ENCODE measurements at regions not wholly inside any gene's neighbourhood (a gene's known extent, or its start where the extent isn't known, plus 50 kb on each side); places are given as distances from the start of the nearest gene placed in this dataset.

DNA sequence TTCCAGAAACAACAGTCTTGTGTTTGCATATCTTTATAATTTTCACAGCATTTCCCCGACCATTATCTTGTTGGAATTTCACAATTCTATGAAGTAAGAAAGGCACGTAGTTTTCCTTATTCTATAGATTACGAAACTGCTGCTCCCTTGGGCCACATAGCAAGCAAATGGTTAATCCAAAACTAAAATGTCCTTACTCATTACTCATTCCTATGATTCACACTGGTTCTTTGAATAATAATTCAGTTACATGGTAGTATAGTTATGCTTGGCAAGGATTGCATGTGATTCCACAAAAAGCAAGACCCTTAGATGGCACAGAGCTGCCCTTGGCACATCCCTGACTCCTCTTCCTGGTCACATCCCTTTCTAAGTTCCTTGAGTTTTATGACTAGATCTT, 51.2 kb downstream of the OR13H1 start:
- WGBS, 2 donors: 69 to 84% methylated on average over 3 of the region's 3 CpGs
- TF ChIP-seq POLR2A (IDR thresholded peaks at IDR 0.05): no peak
- TF ChIP-seq, protein P1, sequence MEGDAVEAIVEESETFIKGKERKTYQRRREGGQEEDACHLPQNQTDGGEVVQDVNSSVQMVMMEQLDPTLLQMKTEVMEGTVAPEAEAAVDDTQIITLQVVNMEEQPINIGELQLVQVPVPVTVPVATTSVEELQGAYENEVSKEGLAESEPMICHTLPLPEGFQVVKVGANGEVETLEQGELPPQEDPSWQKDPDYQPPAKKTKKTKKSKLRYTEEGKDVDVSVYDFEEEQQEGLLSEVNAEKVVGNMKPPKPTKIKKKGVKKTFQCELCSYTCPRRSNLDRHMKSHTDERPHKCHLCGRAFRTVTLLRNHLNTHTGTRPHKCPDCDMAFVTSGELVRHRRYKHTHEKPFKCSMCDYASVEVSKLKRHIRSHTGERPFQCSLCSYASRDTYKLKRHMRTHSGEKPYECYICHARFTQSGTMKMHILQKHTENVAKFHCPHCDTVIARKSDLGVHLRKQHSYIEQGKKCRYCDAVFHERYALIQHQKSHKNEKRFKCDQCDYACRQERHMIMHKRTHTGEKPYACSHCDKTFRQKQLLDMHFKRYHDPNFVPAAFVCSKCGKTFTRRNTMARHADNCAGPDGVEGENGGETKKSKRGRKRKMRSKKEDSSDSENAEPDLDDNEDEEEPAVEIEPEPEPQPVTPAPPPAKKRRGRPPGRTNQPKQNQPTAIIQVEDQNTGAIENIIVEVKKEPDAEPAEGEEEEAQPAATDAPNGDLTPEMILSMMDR (IDR thresholded peaks at IDR 0.05): no peak

DNA sequence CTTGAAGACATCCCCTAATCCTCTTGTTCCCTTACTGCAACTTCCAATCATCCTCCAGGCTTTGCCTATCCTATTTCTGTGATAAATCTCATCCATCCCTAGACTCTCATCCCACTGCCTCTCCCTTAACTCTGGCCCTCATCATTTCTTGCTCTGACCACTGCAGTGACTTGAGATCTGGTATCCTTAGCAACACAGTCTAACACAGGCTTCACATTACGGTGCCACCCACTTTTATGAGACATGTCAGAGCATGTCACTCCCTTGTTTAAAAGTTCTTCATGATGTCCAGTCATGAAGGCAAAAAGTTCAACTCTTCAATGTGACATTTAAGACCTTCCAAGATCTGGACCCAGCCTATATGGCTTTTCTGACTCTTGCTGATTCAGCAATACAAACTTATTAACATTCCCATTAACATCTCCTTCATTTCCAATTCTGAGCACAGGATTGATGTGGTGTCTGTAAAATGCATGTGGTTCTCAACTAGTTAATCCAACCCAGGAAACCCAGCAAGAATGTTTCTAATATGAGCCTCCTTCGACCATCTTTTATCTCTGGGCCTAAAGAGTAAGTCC, 64.0 kb downstream of the OR13H1 start:
- intact Hi-C loops (cut with DNase I): no loop called here
- no peak for DNase-seq
- no peak for TF ChIP-seq POLR2A (IDR thresholded peaks at IDR 0.05)
- TF ChIP-seq, protein P1 (IDR thresholded peaks at IDR 0.05): no peak
- Histone ChIP-seq H3K4me3 (replicated peaks in 1 of 3) (no peak overlapping the region), H3K9me3 (no peaks in the 10 kb centered on the region), H3K4me1 (no peaks in the 10 kb centered on the region), H3K27me3 (no peaks in the 10 kb centered on the region), H3K36me3 (no peaks in the 10 kb centered on the region), H3K27ac (no peak overlapping the region)
- WGBS, 2 donors: 67 to 74% methylated on average over 2 of the region's 2 CpGs

More for the DNA sequence above, 51.2 kb downstream of the OR13H1 start:
- no peaks in the 10 kb centered on the region for H3K36me3 ChIP-seq
- H3K4me3 ChIP-seq (replicated peaks in 1 of 3): no peak overlapping the region
- H3K4me1 ChIP-seq: no peaks in the 10 kb centered on the region
- intact Hi-C loops (cut with DNase I): no loop called here
- no peak overlapping the region for H3K27ac ChIP-seq
- H3K27me3 ChIP-seq: no peaks in the 10 kb centered on the region
- no peak for DNase-seq
- H3K9me3 ChIP-seq: no peaks in the 10 kb centered on the region

DNA sequence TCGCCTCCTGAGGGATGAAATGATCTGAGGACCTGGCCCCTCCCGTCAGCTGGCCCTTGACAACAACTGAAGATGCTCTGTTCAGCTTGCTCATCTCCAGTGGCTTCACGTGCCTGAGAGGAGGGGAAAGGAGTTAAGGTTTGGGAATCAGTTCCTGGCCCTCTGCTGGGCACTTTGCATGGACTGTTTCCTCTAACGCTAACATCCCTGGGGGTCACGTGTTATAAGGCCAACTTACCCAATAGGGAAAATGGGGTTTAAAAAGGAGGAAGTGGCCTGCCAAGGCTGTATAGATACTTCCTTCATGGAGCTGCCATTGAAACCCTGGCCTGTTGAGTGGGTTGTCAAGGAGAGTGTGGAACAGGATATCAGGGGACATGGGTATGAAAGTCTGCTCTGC, 65.6 kb downstream of the OR13H1 start:
- Histone ChIP-seq H3K27me3 (no peaks in the 10 kb centered on the region), H3K36me3 (no peaks in the 10 kb centered on the region), H3K27ac (no peak overlapping the region), H3K4me3 (replicated peaks in 1 of 3) (no peak overlapping the region), H3K4me1 (no peaks in the 10 kb centered on the region), H3K9me3 (no peaks in the 10 kb centered on the region)
- WGBS, 2 donors: 72 to 78% methylated on average over 5 of the region's 5 CpGs
- intact Hi-C loops (cut with DNase I): no loop called here
- TF ChIP-seq, protein P1 (IDR thresholded peaks at IDR 0.05): no peak
- no peak for TF ChIP-seq POLR2A (IDR thresholded peaks at IDR 0.05)
- DNase-seq: no peak

DNA sequence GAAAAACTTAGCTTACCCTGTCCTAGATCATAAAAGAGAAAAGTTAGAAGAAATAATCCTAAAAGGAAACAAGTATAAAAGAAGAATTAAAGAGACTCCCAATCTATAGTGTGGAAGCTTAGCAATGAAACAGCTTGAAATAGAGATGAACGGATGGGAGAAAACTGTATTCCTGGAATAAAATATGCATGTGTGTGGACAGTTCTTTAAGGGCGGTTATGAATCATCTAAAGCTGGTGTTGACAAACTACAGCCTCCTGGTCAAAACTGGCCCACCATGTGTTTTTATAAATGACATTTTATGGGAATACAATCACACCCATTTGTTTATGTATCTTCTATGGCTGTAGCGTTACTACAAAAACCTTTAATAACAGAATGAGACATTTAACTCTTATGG, 69.4 kb downstream of the OR13H1 start:
- H3K9me3 ChIP-seq: no peaks in the 10 kb centered on the region
- intact Hi-C loops (cut with DNase I): no loop called here
- H3K4me3 ChIP-seq (replicated peaks in 1 of 3): no peak overlapping the region
- WGBS, 2 donors: 84 to 90% methylated on average over 3 of the region's 3 CpGs
- DNase-seq: no peak
- TF ChIP-seq POLR2A (IDR thresholded peaks at IDR 0.05): no peak
- TF ChIP-seq, protein P1 (IDR thresholded peaks at IDR 0.05): no peak
- no peaks in the 10 kb centered on the region for H3K4me1 ChIP-seq
- no peaks in the 10 kb centered on the region for H3K27me3 ChIP-seq
- H3K36me3 ChIP-seq: no peaks in the 10 kb centered on the region
- H3K27ac ChIP-seq: no peak overlapping the region

DNA sequence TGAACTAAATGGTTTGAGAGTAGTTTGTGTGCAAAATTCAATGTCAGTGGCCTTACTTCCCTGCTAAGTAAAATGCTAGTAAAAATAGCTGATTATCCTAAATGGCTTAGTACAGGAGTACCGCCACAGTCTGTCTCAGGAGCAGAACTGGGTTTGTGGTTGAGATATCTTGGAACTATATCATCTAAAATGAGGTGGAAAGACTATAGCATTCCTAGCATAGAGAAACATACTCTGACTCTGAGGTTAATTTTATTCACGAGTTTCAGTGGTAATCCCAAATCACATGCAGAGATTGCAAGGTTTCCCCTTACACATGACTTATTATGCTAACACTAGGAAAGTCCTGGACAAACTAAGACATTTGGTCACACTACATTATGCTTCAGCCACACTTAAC, 70.4 kb downstream of the OR13H1 start:
- Histone ChIP-seq H3K36me3 (no peaks in the 10 kb centered on the region), H3K4me1 (no peaks in the 10 kb centered on the region), H3K4me3 (replicated peaks in 1 of 3) (no peak overlapping the region), H3K27me3 (no peaks in the 10 kb centered on the region), H3K27ac (no peak overlapping the region), H3K9me3 (no peaks in the 10 kb centered on the region)
- WGBS, 2 donors: 88 to 93% methylated on average over 2 of the region's 2 CpGs
- intact Hi-C loops (cut with DNase I): no loop called here
- TF ChIP-seq POLR2A (IDR thresholded peaks at IDR 0.05): no peak
- TF ChIP-seq, protein P1 (IDR thresholded peaks at IDR 0.05): no peak
- no peak for DNase-seq
